ENCODE measurements at regions not wholly inside any gene's neighbourhood (a gene's known extent, or its start where the extent isn't known, plus 50 kb on each side); places are given as distances from the start of the nearest gene placed in this dataset.
A peak's percentile ranks its signal among the peaks of the same experiment; 100 is the strongest.

DNA sequence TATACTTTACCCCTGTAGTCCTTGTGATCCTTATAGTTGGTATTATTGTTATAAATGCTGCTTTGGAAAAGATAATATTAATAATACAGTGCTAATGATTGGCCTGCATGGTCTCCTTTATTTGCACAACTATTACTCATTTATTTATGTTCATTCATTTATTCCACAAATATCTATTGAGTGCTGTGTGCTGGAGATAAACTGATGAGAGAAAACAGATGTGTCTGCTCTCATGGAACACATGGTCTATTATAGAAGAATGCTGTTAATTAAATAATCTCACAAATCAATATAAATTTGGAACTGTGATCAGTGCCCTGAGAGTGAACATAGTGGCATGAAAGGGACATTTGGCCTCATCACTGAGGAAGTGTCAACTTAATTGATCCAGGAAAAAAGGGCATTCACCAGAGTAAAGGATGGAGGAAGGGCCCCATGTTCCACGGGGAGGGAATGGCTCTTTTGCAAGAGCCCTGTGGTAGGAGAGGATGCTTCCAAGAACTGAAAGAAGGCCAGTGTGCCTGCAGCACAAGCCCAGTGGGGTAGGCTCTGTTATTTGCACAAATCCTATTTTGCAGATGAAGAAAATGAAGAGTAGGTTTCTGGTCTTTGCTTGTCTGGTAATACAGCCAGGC, 91.5 kb upstream of the STK39 start:
- no peak for FAIRE-seq
- DNase-seq (ENCODE audit: insufficient read length, low spot score), result no peak

DNA sequence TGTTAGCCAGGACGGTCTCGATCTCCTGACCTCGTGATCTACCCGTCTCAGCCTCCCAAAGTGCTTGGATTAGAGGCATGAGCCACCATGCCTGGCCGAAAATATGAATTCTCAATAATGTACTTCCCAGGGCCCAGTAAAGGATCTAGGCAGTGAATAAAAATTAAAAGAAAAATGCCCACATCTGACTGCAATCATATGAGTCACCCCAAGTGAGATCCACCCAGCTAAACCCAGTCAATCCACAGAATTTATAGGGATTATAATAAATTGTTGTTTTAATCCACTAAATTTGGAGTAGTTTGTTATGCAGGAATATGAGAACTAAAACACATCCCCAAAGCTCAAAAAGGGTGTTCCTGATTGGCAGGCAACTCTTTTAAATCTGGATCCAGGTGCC, 93.5 kb upstream of the STK39 start:
- DNase-seq (ENCODE audit: insufficient read length, low spot score) (no peak), FAIRE-seq (no peak)

DNA sequence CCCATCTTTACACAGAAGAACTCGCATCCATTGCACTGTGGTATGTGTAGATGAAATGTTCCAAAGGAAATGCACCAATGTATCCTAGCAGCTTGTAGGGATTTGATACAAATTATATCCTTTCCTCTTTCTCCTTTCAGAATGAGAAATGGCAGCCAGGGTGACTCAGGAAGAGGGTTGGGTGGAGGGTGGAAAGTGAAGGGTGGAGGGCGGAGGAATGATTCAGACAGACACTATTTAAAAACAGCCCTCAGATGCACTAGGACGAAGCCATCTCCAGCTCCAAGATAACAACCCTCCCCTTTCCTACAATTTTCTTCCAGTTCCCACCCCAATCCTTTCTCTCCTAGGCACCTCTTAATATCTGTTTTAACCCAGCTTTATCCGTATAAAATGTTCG, 96.2 kb upstream of the STK39 start:
- FAIRE-seq (no peak), DNase-seq (ENCODE audit: insufficient read length, low spot score) (no peak)

DNA sequence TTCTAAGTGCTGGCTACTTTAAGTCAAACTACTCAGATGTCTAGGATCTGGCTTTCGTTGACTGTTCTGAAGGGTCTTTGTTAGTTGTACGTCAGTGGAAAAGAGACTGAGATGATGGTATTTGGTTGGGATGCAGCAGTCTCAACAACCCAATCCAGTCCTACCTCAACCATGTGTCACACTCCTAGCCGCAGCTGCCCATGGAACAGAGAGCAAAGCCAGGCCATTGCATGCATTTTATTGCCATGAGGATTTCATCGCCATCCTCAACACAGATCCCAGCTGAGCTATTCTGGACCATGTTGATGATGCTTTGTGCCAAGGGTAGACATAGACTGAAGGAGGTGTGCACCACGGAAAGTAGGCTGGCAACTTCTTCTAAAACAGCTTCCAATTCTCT, 97.3 kb upstream of the STK39 start:
- no peak for DNase-seq (ENCODE audit: insufficient read length, low spot score)
- no peak for FAIRE-seq

DNA sequence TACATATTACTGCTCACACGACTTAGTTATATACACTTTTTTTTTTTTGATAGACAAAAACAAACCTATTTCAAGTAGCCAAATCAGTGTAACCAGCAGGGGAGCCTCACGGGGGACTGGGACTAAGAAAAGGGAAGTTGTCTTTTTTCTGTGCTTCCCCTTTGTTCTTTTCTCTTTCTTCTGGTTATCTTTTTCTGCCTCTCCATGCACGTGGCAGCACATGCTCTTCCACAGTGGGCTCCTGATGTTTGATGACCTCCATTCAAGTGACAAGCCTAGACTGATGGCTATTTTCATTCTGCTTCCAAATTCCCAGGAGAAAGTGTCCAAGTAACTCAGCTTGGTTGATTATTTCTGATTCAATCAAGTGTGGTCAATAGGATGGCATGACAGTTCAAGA, 98.2 kb upstream of the STK39 start:
- FAIRE-seq, result no peak
- DNase-seq (ENCODE audit: insufficient read length, low spot score), result no peak

DNA sequence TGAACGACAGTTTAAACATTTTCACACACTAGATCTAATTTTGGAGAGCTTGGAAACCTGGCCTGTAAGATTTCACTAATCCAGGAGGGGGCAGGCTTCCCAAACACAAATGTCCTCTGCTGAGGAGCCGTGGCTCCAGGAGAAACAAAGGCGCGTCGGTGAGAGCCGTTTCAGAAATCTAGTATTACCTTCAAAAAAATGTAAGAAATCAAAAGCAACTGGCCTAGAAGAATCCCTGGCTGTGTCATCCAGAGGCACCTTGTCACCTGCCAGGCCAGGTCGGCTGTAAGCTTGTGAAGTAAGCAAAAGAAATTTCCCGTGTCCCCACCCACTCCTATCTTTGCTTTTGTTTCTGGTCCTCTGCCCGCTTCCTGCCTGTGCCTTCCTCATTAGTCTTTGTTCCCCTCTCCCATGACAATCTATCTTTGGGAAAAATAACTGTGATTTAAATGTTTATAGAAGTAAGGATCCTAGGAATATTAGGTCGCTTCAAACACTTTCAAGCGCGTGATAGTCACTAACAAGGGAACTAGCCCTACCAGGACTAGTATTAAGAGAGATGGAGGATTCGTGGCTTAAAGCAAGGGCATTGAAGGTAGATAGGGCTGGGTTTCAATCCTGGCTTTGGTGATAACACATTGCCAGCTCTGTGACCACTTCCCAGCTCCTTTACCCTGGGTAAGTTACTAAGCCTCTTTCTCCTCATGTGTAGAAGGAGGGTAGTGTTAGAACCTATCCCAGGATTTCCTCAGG, 99.5 kb upstream of the STK39 start:
- DNase-seq (ENCODE audit: insufficient read length, low spot score), result peak; percentile 33
- peak; percentile 85 for FAIRE-seq

DNA sequence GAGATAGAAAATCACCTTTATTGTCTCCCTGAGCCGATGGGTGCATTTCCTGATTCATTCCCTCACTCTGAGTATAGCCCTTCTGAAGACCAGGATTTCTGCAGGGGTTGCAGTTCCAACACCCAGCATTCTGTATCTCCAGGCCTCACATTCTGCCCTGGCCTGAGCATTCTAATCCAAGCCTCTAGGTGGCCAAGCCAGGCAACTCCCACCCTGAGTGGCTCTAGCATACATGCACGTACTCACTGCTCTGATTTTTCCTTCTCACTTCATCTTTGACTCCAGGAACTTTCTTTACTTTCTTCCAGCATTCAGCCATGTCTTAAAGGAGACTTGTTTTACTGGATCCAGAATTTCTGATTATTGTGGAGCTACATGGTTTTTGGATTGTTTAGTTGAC, 100.7 kb upstream of the STK39 start:
- DNase-seq (ENCODE audit: insufficient read length, low spot score) (no peak), FAIRE-seq (no peak)

DNA sequence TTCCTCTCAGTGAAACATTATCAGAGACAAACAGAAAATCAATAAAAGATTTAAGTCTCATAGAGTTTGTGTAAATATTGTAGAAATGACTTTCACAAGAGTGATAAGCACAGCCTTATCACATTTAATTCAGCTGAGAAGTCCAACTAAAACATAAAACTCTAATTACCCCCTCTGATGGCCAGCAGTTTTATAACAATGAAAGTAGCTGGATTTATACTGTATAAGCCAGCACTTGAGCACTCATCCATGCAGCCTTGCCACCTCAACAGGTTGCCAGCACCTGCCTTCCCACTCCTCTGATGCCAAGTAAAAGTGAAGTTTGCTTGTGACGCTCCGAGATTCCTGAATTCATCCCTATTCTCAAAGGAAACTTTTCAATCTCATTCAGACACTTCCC, 103.0 kb upstream of the STK39 start:
- FAIRE-seq (no peak), DNase-seq (ENCODE audit: insufficient read length, low spot score) (no peak)

DNA sequence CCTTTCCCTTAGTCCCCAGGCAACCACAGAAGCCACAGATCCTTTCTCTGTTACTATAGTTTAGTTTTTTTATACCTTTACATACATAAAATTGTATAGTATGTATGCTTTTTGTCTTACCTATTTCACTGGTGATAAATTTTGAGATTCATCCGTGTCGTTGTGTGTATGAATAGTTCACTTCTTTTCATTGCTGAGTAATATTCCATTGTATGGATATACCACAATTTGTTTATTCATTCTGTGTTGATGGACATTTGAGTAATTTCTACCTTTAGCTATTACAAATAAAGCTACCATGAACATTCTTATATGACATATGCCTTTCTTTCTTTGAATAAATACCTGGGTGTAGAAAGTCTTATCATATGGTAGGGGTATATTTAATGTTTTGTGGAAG, 102.8 kb upstream of the CERS6 start:
- FAIRE-seq (peak; percentile 23), DNase-seq (ENCODE audit: insufficient read length, low spot score) (no peak)

DNA sequence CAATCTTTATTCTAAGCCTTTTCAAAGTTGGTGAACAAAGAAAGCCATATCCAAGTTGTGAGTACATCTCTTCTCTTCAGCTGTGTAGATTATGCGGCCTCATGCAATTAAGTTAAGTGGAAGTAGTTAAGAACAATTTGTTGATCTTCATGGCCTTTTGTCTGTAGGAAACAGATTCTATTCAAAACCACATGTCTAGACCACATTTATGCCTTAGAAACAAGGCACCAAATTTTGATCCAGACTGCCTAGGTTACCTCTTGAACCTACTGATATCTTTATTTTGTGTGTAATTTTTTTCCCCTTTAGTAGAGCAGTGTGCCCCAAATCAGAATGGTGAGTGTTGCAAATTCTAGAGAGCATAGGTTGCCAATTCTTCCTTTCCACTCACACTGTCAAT, 101.6 kb upstream of the CERS6 start:
- no peak for FAIRE-seq
- DNase-seq (ENCODE audit: insufficient read length, low spot score), result no peak

DNA sequence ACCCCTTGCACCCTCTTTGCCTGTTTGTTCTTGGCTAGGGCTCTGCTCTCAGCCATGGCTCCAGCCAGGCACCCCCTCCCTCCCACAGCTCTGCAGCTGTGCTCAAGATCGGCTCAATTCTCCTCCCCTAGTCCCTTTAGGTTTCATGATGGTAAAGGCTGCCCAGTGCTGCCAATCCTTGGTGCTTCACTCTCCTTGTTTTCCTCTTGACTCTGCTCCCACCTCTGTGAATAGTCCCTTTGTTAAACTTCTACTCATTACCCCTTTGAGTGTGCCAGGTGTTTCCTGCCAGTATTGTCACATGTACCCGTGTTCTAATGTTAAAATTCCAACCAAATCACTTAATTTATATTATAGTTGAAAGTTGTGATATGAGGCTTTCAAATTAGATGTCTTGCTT, 101.0 kb upstream of the CERS6 start:
- FAIRE-seq, result no peak
- no peak for DNase-seq (ENCODE audit: insufficient read length, low spot score)

DNA sequence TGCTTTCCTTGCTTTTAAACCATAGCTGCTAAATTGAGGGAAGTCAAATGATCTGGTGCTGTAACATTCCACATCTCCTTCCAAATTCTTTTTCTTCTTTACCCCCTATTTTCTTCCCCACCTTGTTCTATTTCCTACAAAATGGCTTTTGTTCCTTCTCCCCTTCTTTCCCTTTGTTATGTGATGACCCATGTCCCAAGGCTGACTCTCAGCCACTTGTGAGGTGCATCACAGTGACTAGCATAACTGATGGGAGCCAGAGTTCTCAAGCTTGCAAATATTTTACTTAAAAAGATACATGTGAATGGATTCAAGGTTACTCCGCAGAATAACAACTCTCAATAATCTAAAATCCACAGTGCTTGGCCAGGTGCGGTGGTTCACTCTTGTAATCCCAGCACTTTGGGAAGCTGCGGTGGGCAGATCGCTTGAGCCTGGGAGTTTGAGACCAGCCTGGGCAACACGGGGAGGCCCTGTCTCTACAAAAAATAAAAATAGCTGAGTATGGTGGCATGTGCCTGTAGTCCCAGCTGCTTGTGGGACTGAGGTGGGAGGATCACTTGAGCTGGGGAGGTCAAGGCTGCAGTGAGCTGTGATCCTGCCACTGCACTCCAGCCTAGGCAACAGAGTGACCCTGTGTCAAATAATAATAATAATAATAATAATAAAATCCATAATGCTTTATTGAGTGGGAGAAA, 100.1 kb upstream of the CERS6 start:
- FAIRE-seq (no peak), DNase-seq (ENCODE audit: insufficient read length, low spot score) (no peak)

DNA sequence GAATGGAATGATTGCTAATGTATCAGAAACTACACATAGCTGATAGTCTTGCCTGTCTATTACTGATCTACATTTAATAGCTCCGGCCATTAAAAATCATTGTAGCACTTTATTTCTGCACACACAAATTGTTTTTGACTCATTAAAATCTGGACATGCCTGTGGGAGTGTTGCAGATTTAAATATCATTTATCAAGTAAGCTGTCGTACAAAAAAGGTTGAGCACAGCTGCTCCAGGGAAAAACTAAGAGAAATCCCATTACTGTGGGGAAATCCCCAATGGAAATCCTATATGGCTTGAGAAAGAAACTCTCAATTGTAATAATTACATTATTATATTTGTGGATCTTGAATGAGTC, 99.6 kb upstream of the CERS6 start:
- DNase-seq (ENCODE audit: insufficient read length, low spot score) (no peak), FAIRE-seq (no peak)

DNA sequence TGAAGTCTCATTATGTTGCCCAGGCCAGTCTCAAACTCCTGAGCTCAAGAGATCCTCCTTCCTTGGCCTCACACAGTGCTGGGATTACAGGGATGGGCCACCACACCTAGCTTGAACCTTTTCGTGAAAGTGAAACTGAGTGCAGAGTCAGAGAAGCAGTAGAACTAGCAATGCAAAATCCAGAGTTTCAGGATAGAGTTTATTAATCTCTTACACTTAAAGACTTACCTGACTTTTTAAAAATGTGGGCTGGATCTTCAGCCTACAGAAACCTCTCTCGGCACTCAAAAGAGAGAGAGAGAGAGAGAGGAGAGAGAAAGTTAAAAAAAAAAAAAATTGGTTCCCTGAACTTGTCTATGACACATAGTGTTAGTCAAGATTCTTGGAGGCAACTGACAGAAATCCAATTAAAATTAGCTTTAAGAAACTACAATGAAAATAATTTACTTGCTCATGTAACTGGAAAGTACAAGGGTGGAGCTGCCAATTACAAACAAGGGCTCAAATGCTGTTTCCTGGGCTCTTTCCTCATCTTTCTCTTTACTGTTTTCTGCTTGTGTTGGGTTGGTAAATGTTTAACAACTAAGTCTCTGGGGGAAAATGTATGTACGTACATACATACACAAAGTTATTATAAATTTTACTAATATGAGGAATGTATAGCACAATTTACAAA, 98.1 kb upstream of the CERS6 start:
- FAIRE-seq (peak; percentile 87), DNase-seq (ENCODE audit: insufficient read length, low spot score) (no peak)

DNA sequence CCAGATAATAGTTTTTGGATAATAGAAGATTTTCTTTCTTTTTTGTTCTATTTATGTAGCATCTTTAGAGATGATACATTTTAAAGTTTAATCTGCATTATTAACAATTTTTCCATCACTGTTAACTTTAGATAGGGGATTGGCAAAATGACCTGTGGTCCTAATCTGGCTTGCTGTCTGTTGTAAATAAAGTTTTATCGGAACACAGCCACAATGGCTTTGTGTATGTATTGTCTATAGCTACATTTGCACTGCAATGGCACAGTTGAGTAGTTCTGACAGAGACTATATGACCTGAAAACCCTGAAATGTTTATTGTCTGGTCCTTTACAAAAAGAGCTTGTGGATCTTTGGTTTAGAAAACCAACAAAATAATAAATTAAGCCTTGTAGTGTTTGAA, 97.0 kb upstream of the CERS6 start:
- no peak for DNase-seq (ENCODE audit: insufficient read length, low spot score)
- FAIRE-seq, result peak; percentile 61

DNA sequence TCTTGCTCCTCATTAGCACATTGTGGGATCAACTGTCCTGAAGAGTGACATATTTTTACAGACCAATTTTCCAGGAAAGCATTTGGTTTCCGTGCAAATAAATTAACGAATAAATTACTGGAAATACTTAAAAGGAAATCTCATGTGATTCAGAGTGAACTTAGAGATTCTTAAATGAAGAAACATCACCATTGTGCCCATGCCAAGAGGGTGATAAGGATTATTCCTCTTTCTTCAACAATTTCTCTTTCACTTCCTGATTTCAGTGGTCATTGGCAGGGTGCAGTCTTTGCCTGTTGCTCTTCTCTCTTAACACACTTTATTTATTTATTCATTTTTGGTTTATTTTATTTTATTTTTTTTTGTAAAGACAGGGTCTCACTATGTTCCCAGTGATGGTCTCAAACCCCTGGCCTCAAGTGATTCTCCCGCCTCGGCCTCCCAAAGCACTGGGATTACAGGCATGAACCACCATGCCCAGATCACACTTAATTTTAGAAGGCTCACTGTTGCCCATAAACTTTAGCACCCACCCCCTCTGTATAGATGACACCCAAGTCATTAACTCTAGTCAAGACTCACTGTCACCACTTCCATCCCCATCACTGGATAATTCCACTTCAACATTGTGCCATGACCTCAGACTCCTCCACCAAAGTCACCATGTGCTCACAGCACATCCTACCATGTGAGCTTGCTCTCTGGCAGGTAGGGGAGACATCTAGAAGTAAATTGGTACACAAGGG, 92.6 kb upstream of the CERS6 start:
- FAIRE-seq, result peak; percentile 39
- no peak for DNase-seq (ENCODE audit: insufficient read length, low spot score)

DNA sequence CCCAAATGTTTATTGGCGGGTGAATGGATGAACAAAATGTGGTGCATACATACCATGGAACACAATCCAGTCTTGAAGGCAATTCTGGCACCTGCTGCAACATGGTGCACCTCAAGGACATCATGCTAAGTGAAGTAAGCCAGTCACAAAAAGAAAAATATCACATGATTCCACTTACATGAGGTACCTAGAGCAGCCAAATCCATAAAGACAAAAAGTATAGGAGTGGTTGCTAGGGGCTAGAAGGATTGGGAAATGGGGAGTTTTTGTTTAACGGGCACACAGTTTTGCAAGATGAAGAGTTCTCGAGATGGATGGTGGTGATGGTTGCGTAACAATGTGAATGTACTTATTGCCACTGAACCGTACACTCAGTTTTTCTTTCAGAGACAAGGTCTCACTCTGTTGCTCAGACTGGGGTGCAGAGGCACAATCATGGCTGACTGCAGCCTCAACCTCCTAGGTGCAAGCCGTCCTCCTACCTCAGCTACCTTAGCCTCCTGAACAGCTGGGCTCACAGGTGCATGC, 90.9 kb upstream of the CERS6 start:
- no peak for DNase-seq (ENCODE audit: insufficient read length, low spot score)
- no peak for FAIRE-seq

DNA sequence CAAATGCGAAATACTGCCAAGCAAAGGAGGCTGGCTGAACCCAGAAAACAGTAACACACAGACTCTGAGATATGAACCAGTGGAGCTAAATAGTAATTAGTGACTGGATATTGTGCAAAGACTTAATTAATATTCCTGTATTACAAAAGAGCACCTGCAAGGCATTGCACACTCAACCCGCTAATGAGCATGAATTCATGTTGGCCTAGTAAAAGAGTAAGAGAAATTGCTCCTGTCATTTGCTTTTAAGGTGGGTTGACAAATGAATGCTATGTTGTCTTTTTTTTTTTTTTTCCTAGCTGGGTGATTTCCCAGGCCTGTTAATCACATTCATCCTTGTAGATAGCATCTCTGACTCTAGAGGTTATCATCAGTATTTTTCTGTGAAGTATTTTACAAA, 87.0 kb upstream of the CERS6 start:
- DNase-seq (ENCODE audit: insufficient read length, low spot score) (no peak), FAIRE-seq (no peak)

DNA sequence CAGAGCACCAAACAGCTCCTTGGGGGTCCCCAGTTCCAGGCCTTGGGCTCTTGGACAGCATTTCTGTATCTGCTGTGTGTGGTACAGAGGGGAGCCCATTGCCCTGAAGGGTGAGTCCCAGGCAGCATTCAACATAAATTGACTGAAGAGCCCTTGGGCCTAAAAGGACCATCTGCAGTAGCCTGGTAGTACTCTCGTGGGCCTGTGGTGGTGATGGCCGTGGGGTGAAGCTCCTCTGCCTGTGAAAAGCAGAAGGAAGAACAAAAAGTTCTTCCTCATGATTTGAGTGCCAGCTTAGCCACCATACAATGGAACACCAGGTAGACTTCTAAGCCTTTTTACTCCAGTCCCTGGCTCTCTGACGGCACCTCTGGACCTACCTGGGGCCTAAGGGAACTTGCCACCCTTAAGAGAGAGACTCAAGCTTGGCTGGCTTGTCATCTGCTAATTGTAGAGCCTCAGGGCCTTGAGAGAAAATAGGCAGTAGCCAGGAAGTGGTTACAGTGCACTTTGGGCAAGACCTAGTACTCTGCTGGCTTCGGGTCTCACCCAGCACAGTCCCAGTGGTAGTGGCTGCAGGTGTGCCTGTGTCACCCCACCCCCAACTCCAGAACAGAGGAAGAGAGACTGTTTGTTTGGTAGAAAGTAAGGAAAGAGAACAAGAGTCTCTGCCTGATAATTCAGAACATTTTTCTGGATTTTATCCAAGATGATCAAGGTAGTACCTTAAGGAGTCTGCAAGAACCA, 84.6 kb upstream of the CERS6 start:
- DNase-seq (ENCODE audit: insufficient read length, low spot score) (no peak), FAIRE-seq (peak; percentile 70)

DNA sequence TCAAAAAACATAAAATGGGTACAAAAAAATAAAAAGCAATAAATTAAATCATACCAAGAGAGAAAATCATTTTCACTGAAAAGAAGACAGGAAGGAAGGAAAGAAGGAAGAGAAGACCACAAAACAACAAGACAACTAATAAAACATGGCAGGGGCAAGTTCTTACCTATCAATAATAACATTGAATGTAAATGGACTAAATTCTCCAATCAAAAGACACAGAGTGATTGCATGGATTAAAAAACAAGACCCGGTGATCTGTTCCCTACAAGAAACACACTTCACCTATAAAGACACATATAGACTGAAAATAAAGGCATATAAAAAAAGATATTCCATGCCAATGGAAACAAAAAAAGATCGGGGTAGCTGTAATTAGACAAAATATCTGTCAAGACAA, 82.6 kb upstream of the CERS6 start:
- no peak for FAIRE-seq
- no peak for DNase-seq (ENCODE audit: insufficient read length, low spot score)

Data from GM19239 (cell line).